GM21447 (cell line): ENCODE measurements at regions not wholly inside any gene's neighbourhood (a gene's known extent, or its start where the extent isn't known, plus 50 kb on each side); places are given as distances from the start of the nearest gene placed in this dataset.
"Not testable (repeated sequence)": the region's sequence is repeated elsewhere in the genome, so short reads cannot be mapped to it uniquely, and the experiment has no call there.

Experiments used
- ATAC-seq: cut with Tn5 transposase; IDR thresholded peaks from one replicate; pipeline ENCODE4 v1.9.1; 2021; ENCODE audit not compliant: unreplicated experiment

- no peak for ATAC-seq
These were observed 248.9 kb downstream of the OSR1 start for GRCh38 chr2:19109518-19109917.

- ATAC-seq = no peak
These were observed 252.0 kb downstream of the OSR1 start for GRCh38 chr2:19106376-19106775.

GRCh38 chr2:19104503-19104902, 253.9 kb downstream of the OSR1 start:
- ATAC-seq = no peak

DNA sequence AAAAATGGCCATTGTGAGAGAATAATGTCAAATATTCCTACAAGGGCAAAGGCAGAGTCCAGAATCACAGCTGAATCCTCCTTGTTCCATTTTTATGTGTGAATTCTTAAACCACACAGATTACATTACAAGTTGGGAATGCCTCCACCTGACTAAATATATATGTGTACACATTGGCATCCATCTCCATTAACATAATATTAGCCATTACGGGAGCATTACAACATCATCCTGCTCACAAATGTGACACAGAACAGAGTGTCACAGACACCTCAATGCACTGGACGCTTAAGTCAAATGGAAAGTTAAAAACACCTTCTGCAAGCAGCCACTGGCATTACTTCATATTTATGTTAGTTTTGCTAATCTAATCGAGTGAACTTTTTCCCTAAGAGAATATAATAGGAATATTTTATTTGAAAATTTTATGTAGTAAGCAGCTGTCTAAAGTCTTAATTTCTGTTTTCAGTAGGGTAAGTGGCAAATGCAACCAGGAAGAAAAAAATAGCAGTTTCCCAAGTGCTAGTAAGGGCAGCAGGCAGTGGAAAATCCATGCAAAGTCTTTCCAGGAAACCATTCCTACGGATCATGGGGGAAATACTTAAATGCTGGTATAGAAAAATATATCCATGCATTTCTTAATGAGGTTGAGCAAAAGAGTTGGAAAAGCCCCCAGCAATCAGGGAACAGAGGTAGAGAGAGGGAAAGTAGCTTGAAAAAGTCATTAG, 255.6 kb downstream of the OSR1 start:
- no peak for ATAC-seq

DNA sequence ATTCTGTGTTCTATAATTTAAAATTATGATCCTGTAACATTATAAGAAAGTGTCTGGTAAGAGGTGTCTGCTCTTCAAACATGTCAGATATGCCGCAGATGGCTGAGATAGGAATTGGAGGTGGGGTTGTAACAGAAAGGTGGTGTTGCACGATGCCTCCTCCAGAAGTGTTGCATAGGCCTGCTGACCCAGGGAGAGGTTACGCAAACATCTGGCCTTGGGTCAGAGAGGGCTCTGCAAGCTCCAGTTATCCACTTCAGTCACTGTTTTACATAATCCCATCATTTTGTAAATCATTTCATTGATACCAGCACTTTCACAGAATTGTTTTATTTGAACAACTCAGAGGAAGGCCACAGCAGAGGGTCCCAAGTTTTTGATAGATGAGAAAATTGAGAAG, 256.5 kb downstream of the OSR1 start:
- ATAC-seq = no peak

- ATAC-seq = no peak
These were observed 257.9 kb downstream of the OSR1 start for GRCh38 chr2:19100570-19100969.

DNA sequence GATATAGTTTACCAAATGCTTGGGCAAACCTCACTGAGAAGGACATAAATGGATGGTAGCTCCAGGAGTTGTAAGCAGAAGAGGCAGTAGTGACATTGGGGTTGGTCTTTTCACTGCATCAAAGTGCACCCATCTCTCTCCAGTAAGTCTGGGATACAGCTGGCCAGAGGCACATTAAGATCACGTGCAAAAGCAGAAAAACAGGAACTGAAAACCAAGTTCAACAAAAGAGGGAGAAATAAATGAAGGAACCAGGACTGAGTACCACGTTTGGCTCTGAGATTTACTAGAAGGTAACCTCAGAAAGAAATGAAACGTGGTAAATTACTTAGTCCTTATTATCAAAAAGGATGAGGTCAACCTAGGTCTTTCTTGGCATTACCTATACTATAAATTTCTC, 259.2 kb downstream of the OSR1 start:
- no peak for ATAC-seq

GRCh38 chr2:19098467-19099160, 259.8 kb downstream of the OSR1 start:
- no peak for ATAC-seq

GRCh38 chr2:19089476-19089875, 268.9 kb downstream of the OSR1 start:
- ATAC-seq = not testable (repeated sequence)

GRCh38 chr2:19086231-19086651, 272.2 kb downstream of the OSR1 start:
- ATAC-seq = no peak

GRCh38 chr2:19078709-19079108, 279.7 kb downstream of the OSR1 start:
- no peak for ATAC-seq

DNA sequence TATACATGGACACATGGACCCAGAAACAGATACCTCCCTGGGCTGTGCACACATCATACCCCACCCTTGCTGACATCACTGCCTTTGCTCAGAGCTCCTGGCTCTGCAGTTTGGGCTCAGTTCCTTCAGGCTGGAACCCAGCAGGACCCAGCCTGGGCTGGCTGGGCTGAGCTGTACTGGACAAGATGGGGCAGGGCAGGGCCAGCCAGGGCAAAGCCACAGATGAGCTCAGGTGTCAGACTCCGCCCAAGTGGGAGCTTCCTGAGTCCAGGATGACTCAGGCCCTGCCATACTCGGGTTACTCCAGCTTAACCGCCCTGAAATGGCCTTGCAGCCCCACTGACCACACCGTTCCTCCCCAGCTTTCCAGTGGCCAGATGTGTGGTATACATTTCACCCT, 284.9 kb downstream of the OSR1 start:
- no peak for ATAC-seq

- ATAC-seq = no peak
These were observed 286.3 kb downstream of the OSR1 start for GRCh38 chr2:19072161-19072560.

- no peak for ATAC-seq
These were observed 287.5 kb downstream of the OSR1 start for GRCh38 chr2:19070886-19071285.

DNA sequence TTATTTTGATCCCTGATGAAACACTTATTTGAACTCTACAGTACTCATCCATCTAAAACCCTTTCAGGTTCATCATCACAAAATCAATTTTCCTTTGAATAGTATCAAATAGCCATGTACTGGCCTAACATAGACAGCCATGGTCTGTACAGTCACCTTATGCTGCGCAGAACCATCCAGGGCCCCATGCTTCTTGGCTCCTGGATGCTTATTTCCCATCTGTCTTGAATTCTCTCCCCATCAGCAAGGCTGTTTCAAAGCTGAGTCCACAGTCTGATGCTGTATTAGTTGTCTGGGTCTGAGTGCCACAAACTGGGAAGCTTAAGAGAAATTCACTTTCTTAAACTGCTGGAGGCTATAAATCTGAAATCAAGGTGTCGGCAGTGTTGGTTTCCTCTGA, 290.2 kb downstream of the OSR1 start:
- no peak for ATAC-seq

- no peak for ATAC-seq
These were observed 296.1 kb downstream of the OSR1 start for GRCh38 chr2:19062370-19062769.

- ATAC-seq = no peak
These were observed 299.3 kb downstream of the OSR1 start for GRCh38 chr2:19059076-19059475.

DNA sequence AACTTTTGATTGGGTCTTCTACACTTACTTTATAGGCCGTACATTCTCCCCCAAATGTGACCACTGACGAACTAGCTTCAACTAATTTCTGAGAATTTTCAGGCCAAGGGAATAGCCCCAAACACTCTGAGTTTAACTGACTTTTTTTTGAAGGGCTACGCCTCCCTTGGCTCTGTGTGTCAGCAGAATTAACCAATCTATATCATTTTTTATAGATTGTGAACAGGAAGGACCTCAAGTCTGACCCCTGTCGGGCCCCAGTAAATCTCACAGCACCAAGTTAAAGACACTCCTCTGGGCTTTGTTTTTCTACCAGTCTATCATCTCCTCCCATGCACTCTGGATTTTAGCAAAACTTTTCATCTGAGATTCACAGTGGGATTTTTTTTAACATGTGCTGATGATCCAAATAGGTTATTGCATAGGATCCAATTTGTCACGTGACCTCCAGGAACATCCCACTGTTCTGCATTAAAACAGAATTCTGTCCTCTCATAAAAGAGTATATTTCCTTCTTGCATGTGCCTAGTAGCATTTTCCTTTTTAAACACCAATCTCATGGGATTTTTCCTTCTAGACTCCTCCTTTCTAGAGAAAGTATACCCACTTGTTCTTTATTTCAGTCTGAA, 307.1 kb downstream of the OSR1 start:
- no peak for ATAC-seq

DNA sequence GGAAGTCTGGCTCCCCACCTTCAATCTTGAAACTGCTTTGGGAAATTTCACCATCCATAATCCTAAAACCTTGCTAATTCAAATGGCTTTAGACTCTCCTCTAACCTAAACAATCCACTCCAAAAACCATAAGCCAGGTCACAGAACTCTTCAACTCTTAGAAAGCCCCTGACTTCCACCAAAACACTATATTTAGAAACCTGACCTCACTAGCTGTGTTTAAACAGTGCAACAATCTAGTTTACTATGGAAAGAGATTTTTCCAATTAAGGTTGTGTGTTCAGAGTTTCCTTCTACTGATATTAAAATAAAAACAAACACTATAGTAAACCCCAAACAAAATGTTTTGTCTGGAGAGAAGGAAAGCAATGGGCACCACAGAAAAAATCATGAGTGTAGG, 308.1 kb downstream of the OSR1 start:
- no peak for ATAC-seq

DNA sequence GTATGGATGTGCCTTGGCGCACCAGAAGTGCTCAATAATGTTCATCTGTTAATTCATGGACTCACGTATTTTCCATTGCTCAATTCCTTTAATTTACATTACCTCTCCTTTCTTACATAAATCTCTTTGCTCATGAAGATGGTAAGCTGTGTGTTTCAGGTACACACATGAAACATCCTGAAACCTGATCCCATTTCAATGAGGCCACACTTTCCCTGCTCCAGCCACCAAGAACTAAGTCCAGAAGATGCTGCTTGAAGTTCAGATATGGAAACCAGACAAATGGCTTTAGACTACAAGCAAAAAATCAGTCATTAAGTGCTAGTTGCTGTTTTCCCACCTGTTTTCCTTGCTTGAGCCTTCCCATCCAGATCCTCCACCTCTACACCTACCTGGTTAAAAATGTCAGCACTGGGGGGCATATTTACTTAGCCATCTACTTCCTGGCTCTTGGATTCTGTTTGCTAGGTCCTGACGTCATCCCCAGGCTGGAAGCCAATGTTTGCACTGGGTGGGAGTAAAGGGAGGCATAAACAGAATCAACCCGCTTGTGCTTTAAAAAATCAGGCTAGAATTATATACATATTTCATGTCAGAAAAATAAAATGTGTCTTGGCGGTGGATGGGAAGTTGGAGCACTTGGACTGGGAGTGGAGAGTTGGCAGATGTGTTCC, 309.7 kb downstream of the OSR1 start:
- ATAC-seq = no peak

DNA sequence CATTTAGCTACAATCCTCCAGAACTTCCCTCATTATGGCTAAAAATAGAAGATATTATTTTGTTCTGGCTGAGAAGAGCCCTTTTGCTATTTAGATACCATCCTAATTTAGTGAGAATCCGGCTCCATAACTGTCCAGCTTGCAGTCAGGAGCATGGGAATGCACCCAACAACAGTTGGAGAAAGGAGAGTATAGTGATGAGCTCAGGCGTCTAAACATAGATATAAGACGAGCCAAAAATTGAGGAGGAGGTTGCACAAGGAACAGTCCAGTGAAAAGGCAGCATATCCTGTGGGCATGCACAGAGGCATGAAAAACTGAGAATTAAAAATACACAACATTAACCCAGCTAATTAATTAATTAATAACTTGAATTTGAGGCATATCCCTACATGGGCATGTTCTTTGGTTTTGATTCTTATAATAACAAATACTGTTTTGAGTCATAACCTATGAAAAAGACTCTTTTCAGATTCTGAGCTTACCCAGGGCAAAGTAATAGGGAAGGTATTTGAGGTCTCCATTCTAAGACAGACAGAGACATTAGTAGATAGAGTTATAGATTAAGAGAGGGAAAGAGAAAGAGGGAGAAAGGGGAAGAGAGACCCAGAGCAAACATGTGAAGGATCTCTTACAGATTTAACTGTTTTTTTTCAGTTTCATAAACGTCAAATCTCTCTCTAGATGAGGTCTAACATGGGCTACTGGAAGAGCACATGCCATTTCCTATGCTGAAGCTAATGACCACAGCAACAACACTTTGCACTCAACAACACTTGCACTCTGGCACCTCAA, 311.2 kb downstream of the OSR1 start:
- ATAC-seq = peak; percentile 85
